Neural progenitor cell (in vitro differentiated cells): ENCODE measurements at regions not wholly inside any gene's neighbourhood (a gene's known extent, or its start where the extent isn't known, plus 50 kb on each side); places are given as distances from the start of the nearest gene placed in this dataset.

Source experiments
- DNase-seq: peaks from one replicate; pipeline ENCODE4 v3.0.0-alpha.2; 2016; ENCODE audit warnings: low spot score
- H2AFZ ChIP-seq: fragments of 200-600 bp; sonication (generic); replicated peaks from 2 replicates; pipeline ENCODE4 v1.6.1; 2016; ENCODE audit warnings: antibody characterized with exemption
- H3F3A ChIP-seq: fragments of 200-600 bp; sonication (generic); 2 replicates; pipeline ENCODE4 v1.6.1; 2016; ENCODE audit warnings: antibody characterized with exemption, low read depth
- H3K27ac ChIP-seq: fragments of 200-600 bp; sonication (generic); 2 replicates; pipeline ENCODE4 v1.5.1; 2016; ENCODE audit warnings: mild to moderate bottlenecking
- H3K27me3 ChIP-seq: fragments of 200-600 bp; sonication (generic); 2 replicates; pipeline ENCODE4 v1.6.1; 2016; ENCODE audit warnings: mild to moderate bottlenecking, moderate library complexity
- H3K36me3 ChIP-seq: fragments of 200-600 bp; sonication (generic); 2 replicates; pipeline ENCODE4 v1.5.1; 2016
- H3K4me1 ChIP-seq: fragments of 200-600 bp; sonication (generic); 2 replicates; pipeline ENCODE4 v1.6.1; 2016; ENCODE audit warnings: mixed run types
- H3K4me2 ChIP-seq: fragments of 200-600 bp; sonication (generic); 2 replicates; pipeline ENCODE4 v1.6.1; 2016
- H3K4me3 ChIP-seq: fragments of 200-600 bp; sonication (generic); 2 replicates; pipeline ENCODE4 v1.5.1; 2016
- H3K79me2 ChIP-seq: fragments of 200-600 bp; sonication (generic); 2 replicates; pipeline ENCODE4 v1.6.1; 2016; ENCODE audit warnings: low read depth
- H3K9ac ChIP-seq: fragments of 200-600 bp; sonication (generic); 2 replicates; pipeline ENCODE4 v1.6.1; 2016
- H3K9me3 ChIP-seq: fragments of 200-600 bp; sonication (generic); 2 replicates; pipeline ENCODE4 v1.5.1; 2016; ENCODE audit warnings: low read depth
- H4K20me1 ChIP-seq: fragments of 200-600 bp; sonication (generic); 2 replicates; pipeline ENCODE4 v1.6.1; 2016; ENCODE audit warnings: low read depth
- H3K27ac Mint-ChIP-seq: 3 replicates; pipeline ENCODE4 v1.8.0; 2021; ENCODE audit warnings: mixed read lengths
- H3K27me3 Mint-ChIP-seq: 2 replicates; pipeline ENCODE4 v1.8.0; 2022; ENCODE audit warnings: low read depth, mild to moderate bottlenecking, inconsistent platforms, moderate library complexity, mixed read lengths; ENCODE audit not compliant: insufficient read depth
- H3K36me3 Mint-ChIP-seq: 3 replicates; pipeline ENCODE4 v1.8.0; 2021; ENCODE audit warnings: mixed read lengths
- H3K4me1 Mint-ChIP-seq: 3 replicates; pipeline ENCODE4 v1.8.0; 2021; ENCODE audit warnings: mixed read lengths
- H3K4me3 Mint-ChIP-seq: 3 replicates; pipeline ENCODE4 v1.8.0; 2021; ENCODE audit warnings: mild to moderate bottlenecking, moderate library complexity, mixed read lengths
- H3K9me3 Mint-ChIP-seq: 3 replicates; pipeline ENCODE4 v1.8.0; 2020; ENCODE audit warnings: mixed read lengths
- CTCF ChIP-seq: fragments of 200-600 bp; sonication (generic); IDR thresholded peaks from 2 replicates; pipeline ENCODE4 v1.5.1; 2017; ENCODE audit warnings: antibody characterized with exemption, mild to moderate bottlenecking
- EZH2 ChIP-seq: fragments of 200-600 bp; sonication (generic); IDR thresholded peaks from 2 replicates; pipeline ENCODE4 v1.6.1; 2017; ENCODE audit warnings: antibody characterized with exemption, mild to moderate bottlenecking, moderate library complexity
- EZH2phosphoT487 ChIP-seq: fragments of 200-600 bp; sonication (generic); IDR thresholded peaks from 2 replicates; pipeline ENCODE4 v1.6.1; 2017; ENCODE audit warnings: antibody characterized with exemption

DNA sequence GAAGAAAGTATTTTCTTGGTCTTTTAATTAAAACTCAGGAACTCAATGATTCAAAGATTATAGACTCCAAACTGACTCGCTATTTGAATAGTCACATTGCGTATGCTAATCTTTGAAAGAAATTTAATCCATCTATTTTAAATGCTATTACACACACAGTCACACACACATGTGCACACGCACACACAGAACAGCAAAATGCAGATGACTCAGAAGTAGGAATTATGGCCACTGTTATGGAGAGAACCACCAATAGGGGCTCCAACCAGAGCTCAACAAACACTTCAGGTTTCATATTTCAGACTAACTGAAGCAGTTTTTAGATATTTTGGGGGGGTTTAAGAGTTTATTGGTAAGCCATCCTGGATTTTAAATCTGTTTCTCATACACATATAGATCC lies 1917.9 kb downstream of the EFNA5 start:
- H3K9me3 Mint-ChIP-seq = no peaks in the 10 kb centered on the region
- H3K4me3 Mint-ChIP-seq = no peak overlapping the region
- Histone ChIP-seq H3K79me2 (no peaks in the 10 kb centered on the region), H3K9me3 (no peaks in the 10 kb centered on the region), H4K20me1 (no peaks in the 10 kb centered on the region), H3K4me3 (no peak overlapping the region), H3F3A (no peaks in the 10 kb centered on the region), H3K4me1 (no peaks in the 10 kb centered on the region), H3K36me3 (no peaks in the 10 kb centered on the region), H2AFZ (no peak overlapping the region), H3K27ac (no peak overlapping the region), H3K4me2 (no peak overlapping the region), H3K27me3 (no peaks in the 10 kb centered on the region), H3K9ac (no peak overlapping the region)
- no peaks in the 10 kb centered on the region for H3K27me3 Mint-ChIP-seq
- no peak for DNase-seq
- TF ChIP-seq CTCF (no peak), EZH2phosphoT487 (no peak), EZH2 (no peak)
- H3K27ac Mint-ChIP-seq = no peak overlapping the region
- peaks cover 6% of the 10 kb centered on the region for H3K4me1 Mint-ChIP-seq
- H3K36me3 Mint-ChIP-seq = no peaks in the 10 kb centered on the region

GRCh38 chr5:105751908-105752307 lies 1918.8 kb downstream of the EFNA5 start:
- Histone ChIP-seq H4K20me1 (no peaks in the 10 kb centered on the region), H3F3A (no peaks in the 10 kb centered on the region), H3K9me3 (no peaks in the 10 kb centered on the region), H3K4me1 (no peaks in the 10 kb centered on the region), H3K4me2 (no peak overlapping the region), H3K27me3 (no peaks in the 10 kb centered on the region), H3K9ac (no peak overlapping the region), H3K36me3 (no peaks in the 10 kb centered on the region), H3K4me3 (no peak overlapping the region), H2AFZ (no peak overlapping the region), H3K79me2 (no peaks in the 10 kb centered on the region), H3K27ac (no peak overlapping the region)
- Mint-ChIP-seq H3K4me3 (no peak overlapping the region), H3K36me3 (no peaks in the 10 kb centered on the region), H3K4me1 (peaks cover 6% of the 10 kb centered on the region), H3K27me3 (no peaks in the 10 kb centered on the region), H3K9me3 (no peaks in the 10 kb centered on the region), H3K27ac (no peak overlapping the region)
- DNase-seq = no peak
- TF ChIP-seq CTCF (no peak), EZH2 (no peak), EZH2phosphoT487 (no peak)

DNA sequence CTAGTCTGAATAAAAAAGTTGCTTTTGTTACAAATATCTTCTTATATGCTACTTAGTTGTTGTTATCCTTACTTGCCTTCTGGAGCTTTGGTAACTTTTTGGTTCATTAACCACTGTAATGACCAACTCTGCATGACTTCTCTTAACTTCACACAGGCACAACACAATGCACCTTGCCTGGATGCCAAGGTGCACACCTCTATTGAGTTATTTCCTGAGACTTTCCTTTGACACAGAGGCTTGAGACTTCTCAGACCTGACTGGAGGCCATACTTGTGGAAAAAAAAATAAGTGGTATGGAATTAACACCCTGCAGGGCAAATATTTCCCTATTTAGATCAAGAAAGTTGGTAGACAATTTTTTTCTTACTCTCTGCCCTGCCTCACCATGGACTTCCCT lies 1925.6 kb downstream of the EFNA5 start:
- H3K9me3 Mint-ChIP-seq = no peaks in the 10 kb centered on the region
- Histone ChIP-seq H2AFZ (no peak overlapping the region), H3K4me3 (no peak overlapping the region), H3K79me2 (no peaks in the 10 kb centered on the region), H3K9ac (no peak overlapping the region), H3K9me3 (no peaks in the 10 kb centered on the region), H3K4me1 (peaks cover 7% of the 10 kb centered on the region), H3K36me3 (no peaks in the 10 kb centered on the region), H4K20me1 (no peaks in the 10 kb centered on the region), H3F3A (no peaks in the 10 kb centered on the region), H3K27me3 (no peaks in the 10 kb centered on the region), H3K27ac (no peak overlapping the region), H3K4me2 (no peak overlapping the region)
- no peak overlapping the region for H3K4me3 Mint-ChIP-seq
- H3K27ac Mint-ChIP-seq = no peak overlapping the region
- H3K36me3 Mint-ChIP-seq = no peaks in the 10 kb centered on the region
- TF ChIP-seq EZH2 (no peak), CTCF (no peak), EZH2phosphoT487 (no peak)
- peaks cover 4% of the 10 kb centered on the region for H3K4me1 Mint-ChIP-seq
- H3K27me3 Mint-ChIP-seq = peaks cover 2% of the 10 kb centered on the region
- no peak for DNase-seq

DNA sequence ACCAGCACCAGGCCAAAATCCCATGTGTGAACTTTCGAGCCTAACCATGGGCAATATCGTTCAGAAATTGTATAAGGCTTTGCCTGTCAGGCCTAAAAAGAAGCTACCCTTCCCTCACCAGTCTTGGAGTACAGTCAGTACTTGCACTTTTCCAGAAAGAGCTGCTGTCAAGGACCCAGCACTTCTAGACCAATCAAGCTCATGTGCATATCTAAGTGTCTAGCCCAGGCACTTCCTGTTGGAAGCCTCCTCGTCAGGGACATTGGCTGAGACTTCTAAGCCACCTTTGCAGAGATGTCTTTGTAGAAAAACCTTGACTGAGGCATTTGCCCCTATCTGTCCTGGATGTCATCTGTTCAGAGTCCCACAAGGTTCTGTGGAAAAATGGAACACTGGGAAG lies 1930.5 kb downstream of the EFNA5 start:
- H3K9me3 Mint-ChIP-seq = no peaks in the 10 kb centered on the region
- H3K4me3 ChIP-seq = no peak overlapping the region
- no peaks in the 10 kb centered on the region for H3K9me3 ChIP-seq
- no peaks in the 10 kb centered on the region for H3K27me3 ChIP-seq
- no peak overlapping the region for H3K4me3 Mint-ChIP-seq
- H3K79me2 ChIP-seq = no peaks in the 10 kb centered on the region
- H3K4me1 Mint-ChIP-seq = peaks cover 2% of the 10 kb centered on the region
- no peak overlapping the region for H3K4me2 ChIP-seq
- H3K27ac ChIP-seq = no peak overlapping the region
- no peak overlapping the region for H2AFZ ChIP-seq
- DNase-seq = no peak
- H3K27ac Mint-ChIP-seq = no peak overlapping the region
- H3K36me3 Mint-ChIP-seq = no peaks in the 10 kb centered on the region
- H4K20me1 ChIP-seq = no peaks in the 10 kb centered on the region
- TF ChIP-seq CTCF (no peak), EZH2 (no peak), EZH2phosphoT487 (no peak)
- H3K9ac ChIP-seq = no peak overlapping the region
- H3K27me3 Mint-ChIP-seq = peaks cover 2% of the 10 kb centered on the region
- H3K4me1 ChIP-seq = peaks cover 4% of the 10 kb centered on the region
- no peaks in the 10 kb centered on the region for H3F3A ChIP-seq
- no peaks in the 10 kb centered on the region for H3K36me3 ChIP-seq
